Muscle of arm (tissue), 1 donor: ENCODE measurements at regions not wholly inside any gene's neighbourhood (a gene's known extent, or its start where the extent isn't known, plus 50 kb on each side); places are given as distances from the start of the nearest gene placed in this dataset.

Source experiments
- DNase-seq: peaks from one replicate; pipeline ENCODE4 v3.0.0-alpha.2; 2013

DNA sequence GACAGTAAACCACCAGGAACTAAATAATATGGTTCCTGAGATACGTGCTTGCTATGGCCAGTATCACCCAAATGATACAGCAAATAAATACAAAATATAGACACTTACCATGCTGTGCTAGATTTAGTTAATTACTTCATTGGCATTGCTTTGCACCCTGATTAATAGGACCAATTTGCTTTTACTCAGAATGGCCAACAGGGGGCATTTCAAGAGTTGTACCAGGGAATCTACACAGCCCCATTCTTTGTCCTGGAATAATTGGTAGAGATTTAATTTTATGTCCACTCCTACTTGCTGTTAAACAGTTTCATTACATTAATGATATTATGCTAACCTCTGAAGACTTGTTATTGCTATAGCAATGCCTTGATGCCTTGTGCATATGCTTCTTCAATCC, 280.8 kb downstream of the RERGL start:
- no peak for DNase-seq

DNA sequence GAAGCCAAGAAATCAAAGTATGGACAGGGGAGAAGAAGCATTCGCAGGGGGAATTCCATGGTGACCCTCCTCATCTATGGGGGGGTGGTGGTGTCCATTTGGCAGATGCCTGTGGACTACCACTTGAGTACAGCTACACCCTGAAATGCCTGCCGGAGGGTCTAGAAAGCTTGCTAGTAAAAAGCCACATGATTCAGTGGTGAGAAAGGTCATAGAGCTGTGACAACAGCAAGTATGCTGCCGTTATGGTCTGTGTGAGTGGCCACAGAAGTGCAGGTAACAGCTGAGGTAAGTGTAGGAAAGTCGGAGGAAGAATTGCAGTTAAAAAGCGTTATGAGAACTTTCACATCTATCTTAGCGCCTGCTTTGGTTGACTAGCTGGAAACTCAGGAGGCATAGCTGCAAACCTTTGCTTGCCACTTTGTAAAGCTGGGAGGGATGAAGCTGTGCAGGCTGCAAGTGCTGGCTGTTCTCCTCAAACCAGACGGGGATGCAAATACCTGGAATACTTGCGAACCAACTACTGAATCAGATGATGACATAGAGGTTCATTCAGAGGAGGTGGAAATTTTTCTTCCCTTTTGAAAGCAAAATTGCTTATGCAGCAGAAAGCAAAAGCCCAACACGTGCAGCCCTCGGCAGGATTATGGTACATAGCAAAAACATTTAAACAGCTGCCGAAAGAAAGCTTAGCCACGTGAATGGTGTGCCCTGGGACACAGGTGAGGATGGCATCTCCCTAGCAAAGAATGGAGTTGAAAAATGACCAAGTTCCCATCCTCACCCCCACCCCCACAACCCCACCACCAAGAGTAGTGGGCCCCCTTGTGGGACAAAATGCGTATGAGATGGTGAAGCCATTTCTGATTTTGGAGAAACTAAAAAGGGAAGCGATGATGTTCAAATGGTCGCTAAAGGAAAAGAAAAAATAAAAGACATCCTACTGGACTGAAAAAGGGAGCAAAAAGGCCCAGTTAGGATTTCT, 287.0 kb downstream of the RERGL start:
- DNase-seq: no peak

DNA sequence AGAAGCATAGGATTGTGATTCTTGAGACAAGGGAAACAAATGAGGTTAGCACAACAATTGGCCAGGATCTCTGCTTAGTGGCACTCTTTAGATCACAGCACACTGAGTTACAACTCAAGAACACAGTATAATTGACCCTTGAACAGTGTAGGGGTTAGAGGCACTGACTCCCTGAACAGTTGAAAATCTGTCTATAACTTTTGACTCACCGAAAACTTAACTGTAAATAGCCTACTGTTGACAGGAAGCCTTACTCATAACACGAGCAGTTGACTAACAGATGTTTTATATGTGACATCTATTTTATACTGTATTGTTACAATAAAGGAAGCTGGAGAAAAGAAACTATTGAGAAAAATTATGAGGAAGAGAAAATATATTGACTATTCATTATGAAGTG, 296.1 kb downstream of the RERGL start:
- no peak for DNase-seq

DNA sequence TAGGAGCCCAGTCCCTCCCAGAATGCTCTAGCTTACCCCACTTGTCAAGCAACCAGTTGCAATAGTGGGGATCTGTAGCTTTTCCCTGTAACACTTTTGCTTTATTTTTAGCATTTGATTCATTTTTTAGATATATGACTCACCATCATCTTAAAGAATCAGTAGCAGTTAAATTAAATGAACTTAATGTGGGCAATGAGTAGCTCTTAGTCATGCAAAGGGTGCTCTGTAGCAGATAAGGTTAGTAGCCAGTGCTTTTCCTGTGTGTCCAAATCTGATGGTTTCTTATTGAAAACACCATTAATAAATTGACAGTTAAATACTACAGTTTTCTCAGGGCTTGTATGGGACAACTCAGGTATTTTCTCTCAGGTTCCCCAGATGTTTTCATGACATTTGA, 311.8 kb downstream of the RERGL start:
- no peak for DNase-seq

DNA sequence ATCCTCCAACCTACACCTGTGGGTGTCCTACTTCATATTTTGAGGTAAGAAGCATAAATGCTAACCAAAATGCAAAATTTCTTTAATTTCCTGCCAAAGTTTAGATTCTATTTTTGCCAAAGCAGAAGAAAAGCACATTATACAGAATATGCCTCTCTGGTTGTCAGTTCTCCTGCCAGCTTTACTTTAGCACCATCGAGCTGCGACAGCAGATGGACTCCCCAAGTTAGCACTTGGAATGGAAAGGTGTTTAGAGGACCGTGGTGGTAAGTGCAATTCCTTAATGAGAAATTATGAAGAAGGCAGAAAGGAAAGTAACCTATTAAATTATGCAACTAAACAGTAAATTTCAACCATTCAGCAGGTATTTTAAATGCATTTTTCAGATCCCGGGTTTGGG, 326.6 kb downstream of the RERGL start:
- DNase-seq: no peak

DNA sequence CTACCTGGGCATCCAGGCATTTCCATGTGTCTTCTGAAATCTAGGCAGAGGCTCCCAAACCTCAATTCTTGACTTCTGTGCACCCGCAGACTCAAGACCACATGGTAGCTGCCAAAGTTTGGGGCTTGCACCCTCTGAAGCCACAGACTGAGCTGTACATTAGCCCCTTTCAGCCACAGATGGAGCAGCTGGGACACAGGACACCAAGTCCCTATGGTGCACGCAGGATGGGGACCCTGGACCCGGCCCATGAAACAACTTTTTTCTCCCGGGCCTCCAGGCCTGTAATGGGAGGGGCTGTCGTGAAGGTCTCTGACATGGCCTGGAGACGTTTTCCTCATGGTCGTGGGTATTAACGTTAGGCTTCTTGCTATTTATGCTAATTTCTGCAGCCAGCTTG, 330.0 kb downstream of the RERGL start:
- DNase-seq: no peak
